Hematopoietic multipotent progenitor cell treated with erythropoietin and hydrocortisone succinate and interleukin-3 and kit ligand, for 4 days (in vitro differentiated cells): ENCODE measurements at regions not wholly inside any gene's neighbourhood (a gene's known extent, or its start where the extent isn't known, plus 50 kb on each side); places are given as distances from the start of the nearest gene placed in this dataset.
A peak's percentile ranks its signal among the peaks of the same experiment; 100 is the strongest.
"Not testable (repeated sequence)": the region's sequence is repeated elsewhere in the genome, so short reads cannot be mapped to it uniquely, and the experiment has no call there.

ENCODE experiments used
- DNase-seq: peaks from one replicate; pipeline ENCODE4 v3.0.0-alpha.2; 2015

- DNase-seq: no peak
Measured at GRCh38 chr18:29982218-29982617, 1060.3 kb downstream of the DSC3 start.

GRCh38 chr18:29979881-29980280, 1062.7 kb downstream of the DSC3 start:
- DNase-seq: peak; percentile 6

GRCh38 chr18:29969876-29970275, 1072.7 kb downstream of the DSC3 start:
- no peak for DNase-seq

- DNase-seq: no peak
Measured at GRCh38 chr18:29962579-29962978, 1080.0 kb downstream of the DSC3 start.

GRCh38 chr18:29960539-29960938, 1082.0 kb downstream of the DSC3 start:
- no peak for DNase-seq

- no peak for DNase-seq
Measured at GRCh38 chr18:29930231-29930630, 1112.3 kb downstream of the DSC3 start.

DNA sequence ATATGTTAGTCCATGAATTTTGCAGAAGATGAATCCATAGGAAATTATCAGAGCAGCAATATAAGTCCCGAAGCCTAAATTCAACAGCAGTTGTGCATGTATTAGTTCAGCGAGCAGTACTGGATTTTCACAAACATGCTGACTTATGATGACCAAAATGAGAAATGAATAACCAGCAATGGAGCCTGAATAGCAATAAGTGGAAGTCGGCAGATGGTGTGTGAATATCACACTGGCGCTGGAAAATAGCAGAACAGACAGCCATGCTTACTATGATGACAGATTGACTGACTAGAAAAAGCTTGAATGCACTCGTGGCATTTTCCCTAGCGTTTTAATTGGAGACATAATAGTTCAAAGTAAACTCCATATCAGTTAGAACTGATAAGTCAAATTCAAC, 1114.5 kb downstream of the DSC3 start:
- no peak for DNase-seq

DNA sequence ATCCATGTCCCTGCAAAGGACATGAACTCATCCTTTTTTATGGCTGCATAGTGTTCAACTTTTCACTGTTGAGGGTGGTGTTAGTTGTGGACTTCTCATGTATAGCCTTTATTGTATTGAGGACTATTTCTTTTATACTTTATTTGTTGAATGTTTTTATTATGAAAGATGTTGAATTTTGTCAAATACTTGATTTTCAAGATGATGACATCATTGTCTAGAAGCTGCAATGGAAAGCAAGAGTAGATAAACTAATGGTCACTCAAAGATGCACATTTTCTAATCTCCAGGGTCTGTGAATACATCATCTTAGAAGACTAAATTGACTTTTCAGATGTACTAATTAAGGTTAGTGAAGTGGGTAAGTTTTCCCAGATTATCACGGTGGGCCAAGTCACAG, 1117.0 kb downstream of the DSC3 start:
- DNase-seq: no peak

DNA sequence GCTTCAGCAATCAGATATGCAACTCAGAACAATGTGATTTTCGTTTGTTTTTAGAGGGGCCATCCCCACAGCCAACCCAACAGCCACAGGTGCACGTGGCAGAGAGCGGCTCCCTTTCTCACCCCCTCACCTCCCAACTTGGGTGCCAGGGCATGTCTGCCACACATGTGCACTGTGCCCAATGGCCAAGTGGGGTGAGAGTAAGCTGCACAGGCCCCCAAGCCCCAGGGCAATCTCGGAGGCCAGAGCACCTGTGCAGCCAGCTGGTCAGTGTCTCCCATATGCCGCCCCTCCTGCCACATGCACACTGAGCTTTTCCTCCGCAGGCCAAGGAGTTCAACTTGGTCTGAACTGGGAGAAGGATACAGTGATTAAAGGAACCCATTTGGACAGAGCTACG, 1130.2 kb downstream of the DSC3 start:
- DNase-seq: no peak

DNA sequence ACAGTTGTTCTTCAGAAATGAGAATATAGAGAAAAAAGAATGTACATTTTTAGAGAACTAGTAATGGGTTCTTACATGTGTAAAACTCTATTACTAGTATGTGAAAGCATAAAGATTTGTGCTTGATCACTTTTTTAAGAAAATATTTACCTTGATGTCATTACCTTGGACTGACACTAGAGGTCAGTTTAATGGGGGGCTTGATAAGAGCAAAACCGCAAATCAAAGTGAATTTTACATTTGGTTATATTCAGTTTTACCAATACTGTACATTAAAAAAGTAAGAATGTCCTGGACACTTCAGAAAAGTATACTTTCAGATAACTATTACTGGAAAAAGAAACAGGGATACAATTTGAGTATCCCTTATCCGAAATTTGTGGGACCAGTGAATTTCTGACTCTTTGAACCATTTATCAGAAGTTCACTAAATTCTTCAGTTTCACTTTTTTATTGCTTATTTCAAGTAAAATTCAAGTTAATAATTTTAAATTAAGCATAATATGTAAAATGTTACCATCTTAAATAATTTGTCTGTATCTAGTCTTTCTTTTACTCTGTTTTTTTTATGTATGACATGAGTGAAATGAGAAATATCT, 1149.5 kb downstream of the DSC3 start:
- DNase-seq: peak; percentile 28

GRCh38 chr18:29883114-29883513, 1159.4 kb downstream of the DSC3 start:
- DNase-seq: no peak

DNA sequence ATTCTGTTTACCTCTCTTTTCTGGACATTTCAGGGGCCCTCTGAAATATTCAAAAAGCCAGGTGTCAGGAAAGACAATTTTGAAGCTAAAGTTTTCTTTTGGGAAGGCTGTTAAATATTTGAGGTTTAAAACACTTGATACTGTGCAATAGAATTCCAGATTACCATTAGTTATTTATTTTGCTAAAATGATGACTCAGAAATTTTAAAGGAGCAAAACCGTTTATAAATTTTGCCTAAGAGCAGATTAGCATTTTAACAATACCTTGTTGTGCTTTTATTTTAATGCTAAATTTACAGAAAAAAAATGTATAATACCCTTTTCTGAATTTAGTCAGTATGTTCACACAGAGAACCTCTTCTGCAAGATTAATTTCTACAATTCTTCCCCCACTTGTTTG, 1159.9 kb downstream of the DSC3 start:
- DNase-seq: no peak

DNA sequence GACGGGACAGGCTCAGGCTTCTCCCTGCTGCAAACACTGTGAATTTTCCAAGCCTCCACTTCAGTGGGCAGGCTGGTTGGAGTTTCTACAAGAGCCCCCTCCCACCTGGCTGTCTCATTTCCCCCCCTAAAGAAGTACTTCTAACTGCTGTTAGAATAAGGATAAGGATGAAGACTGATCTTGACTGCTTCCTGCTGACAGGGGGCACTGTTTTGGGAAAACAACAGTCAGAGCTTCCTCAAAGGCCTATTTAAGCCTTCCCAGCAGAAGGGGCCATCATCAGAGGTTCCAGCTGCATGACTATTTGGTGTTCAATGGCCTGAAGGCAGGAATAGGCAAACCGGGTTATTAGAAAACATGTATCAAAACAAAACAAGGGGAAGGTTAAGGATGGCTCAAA, 1162.8 kb downstream of the DSC3 start:
- DNase-seq: no peak

GRCh38 chr18:29874519-29875098, 1167.9 kb downstream of the DSC3 start:
- DNase-seq: peak; percentile 67

DNA sequence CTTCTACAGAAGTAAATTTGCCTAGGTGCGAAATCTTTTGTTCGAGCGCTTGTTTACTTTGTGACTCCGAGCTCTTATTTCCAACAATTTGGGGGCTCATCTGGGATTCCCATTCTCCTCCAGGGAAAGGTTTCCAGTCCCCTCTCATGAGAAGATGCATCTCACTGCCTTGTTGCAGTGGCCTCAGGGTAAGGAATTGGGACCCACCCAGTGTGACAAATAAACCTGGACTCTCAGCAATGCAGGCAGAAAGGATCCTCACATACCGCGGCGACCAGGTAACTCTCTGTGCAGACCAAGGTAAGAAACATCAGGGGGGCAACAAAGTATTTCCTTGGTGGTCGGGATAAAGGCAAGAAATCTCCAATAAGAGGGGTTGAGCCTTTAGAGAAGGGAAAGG, 1169.3 kb downstream of the DSC3 start:
- no peak for DNase-seq

DNA sequence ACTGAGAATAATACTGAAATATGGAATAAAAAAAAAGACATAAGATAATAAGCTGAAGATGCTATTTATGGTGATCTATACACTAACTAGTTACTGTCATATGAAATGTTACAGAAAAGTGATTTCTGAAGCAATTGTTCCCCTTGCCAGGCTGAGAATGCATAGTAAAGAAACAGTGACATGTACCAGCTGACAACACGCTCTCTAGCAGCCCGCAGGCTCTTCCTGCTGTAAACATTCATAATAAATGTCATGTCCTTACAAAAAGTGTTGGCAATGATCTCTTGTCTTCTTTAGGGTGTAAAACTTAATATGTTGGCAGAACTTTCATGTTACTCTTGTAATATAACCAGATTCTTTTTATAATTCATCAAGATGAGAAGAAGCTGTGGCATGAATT, 1171.3 kb downstream of the DSC3 start:
- DNase-seq: no peak

GRCh38 chr18:29862824-29863223, 1179.7 kb downstream of the DSC3 start:
- no peak for DNase-seq

DNA sequence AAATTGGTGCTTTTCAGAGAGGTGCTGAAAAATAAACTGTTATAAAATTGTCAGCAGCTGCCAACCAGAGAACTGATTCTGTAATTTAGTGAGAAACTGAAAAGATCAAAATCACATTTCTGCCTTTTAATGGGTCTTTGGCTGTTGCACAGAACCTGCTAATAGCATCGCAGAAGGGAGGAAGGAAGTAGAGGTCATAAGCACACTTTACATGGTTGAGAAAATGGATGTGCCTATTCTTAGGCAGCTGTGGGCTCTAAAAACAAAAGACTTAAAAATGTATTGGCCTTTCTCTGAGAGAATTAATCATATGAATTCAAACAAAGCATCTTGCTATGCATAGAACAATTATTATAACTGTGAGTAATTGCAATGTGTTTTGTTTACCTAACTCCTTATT, 1186.9 kb downstream of the DSC3 start:
- DNase-seq: no peak

DNA sequence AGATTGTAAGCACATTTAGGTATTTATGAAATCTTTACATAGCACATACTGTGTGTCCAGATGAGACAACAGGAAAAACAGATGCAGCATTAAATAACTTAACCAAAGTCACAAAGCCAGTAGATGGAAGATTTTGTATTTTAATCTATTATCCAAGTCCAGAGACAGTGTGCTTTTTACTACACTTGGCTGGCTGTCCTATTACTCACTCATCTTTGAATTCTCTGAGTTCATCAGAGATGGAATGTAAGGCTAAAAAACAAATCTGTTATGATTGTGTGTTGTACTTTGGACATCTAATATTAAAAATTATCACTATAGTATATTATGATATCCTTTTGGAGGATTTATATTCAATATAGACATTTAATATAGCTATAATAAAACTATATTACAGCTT, 1189.4 kb downstream of the DSC3 start:
- no peak for DNase-seq

GRCh38 chr18:29849144-29849543, 1193.4 kb downstream of the DSC3 start:
- DNase-seq: no peak

DNA sequence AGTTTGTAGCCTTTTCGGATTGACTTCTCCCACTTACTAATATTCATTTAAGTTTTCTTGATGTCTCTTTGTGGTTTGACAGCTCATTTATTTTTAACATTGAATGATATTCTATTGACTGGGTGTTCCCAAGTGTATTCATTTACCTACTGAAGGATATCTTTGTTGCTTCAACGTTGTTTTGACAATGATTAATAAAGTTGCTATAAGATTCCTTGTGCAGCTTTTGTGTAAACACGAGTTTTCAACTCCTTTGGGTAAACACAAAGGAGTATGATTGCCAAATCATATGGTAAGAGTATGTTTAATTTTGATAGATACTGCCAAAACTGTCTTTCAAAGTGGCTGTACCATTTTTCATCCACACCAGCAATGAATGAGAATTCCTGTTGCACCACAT, 1200.9 kb downstream of the DSC3 start:
- no peak for DNase-seq

- no peak for DNase-seq
Measured at GRCh38 chr18:29840089-29840488, 1202.5 kb downstream of the DSC3 start.

DNA sequence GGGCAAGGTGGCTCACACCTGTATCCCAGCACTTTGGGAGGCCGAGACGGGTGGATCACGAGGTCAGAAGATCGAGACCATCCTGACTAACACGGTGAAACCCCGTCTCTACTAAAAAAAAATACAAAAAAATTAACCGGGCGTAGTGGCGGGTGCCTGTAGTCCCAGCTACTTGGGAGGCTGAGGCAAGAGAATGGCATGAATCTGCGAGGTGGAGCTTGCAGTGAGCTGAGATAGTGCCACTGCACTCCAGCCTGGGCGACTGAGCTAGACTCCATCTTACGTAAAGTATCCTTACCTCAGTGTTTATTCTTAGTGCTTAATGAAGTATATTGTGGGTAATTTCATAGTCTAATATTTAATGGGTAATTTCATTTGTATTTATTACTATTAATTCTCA, 1203.6 kb downstream of the DSC3 start:
- not testable (repeated sequence) for DNase-seq

DNA sequence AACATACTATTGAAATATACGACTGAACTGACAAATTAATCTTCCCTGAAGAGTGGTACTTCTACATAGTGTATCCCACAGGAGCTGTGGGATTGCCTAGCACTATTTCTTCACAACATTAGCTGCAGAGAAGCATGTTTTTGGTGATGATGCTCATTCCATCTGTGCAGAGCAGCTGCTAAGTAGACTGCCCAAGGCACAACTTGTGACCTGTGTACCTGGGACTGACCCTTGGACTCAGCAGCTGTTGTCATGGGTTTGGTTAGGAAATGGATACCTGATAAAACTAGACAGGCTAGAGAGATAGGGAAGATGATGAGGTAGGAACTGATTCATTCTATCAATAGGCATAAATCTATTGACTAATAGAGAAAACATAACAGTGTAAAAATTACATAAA, 1204.0 kb downstream of the DSC3 start:
- no peak for DNase-seq

- no peak for DNase-seq
Measured at GRCh38 chr18:29823671-29824070, 1218.9 kb downstream of the DSC3 start.
